ENCODE measurements at regions not wholly inside any gene's neighbourhood (a gene's known extent, or its start where the extent isn't known, plus 50 kb on each side); places are given as distances from the start of the nearest gene placed in this dataset.

GRCh38 chr18:77862066-77862757 is 612.6 kb downstream of the GALR1 start:
- no peak for DNase-seq

- no peak for DNase-seq
Measured at GRCh38 chr18:77865853-77866252, 616.2 kb downstream of the GALR1 start.

- no peak for DNase-seq
Measured at GRCh38 chr18:77866351-77866750, 616.7 kb downstream of the GALR1 start.

GRCh38 chr18:77870199-77870598 is 620.6 kb downstream of the GALR1 start:
- no peak for DNase-seq

GRCh38 chr18:77870894-77871293 is 621.2 kb downstream of the GALR1 start:
- DNase-seq = no peak

- DNase-seq = no peak
Measured at GRCh38 chr18:77872166-77872565, 622.5 kb downstream of the GALR1 start.

- DNase-seq = no peak
Measured at GRCh38 chr18:77876319-77876865, 626.7 kb downstream of the GALR1 start.

GRCh38 chr18:77879829-77880228 is 630.2 kb downstream of the GALR1 start:
- DNase-seq = no peak

- no peak for DNase-seq
Measured at GRCh38 chr18:77884454-77884853, 634.8 kb downstream of the GALR1 start.

- no peak for DNase-seq
Measured at GRCh38 chr18:77894060-77894459, 644.4 kb downstream of the GALR1 start.

- no peak for DNase-seq
Measured at GRCh38 chr18:77895250-77895649, 645.6 kb downstream of the GALR1 start.

- DNase-seq = no peak
Measured at GRCh38 chr18:77896586-77897252, 647.1 kb downstream of the GALR1 start.

- DNase-seq = no peak
Measured at GRCh38 chr18:77897606-77898005, 648.0 kb downstream of the GALR1 start.

GRCh38 chr18:77899972-77900754 is 650.5 kb downstream of the GALR1 start:
- peak; percentile 36 for DNase-seq

- DNase-seq = no peak
Measured at GRCh38 chr18:77905011-77905410, 655.4 kb downstream of the GALR1 start.

GRCh38 chr18:77905449-77906055 is 655.9 kb downstream of the GALR1 start:
- DNase-seq = no peak

- DNase-seq = no peak
Measured at GRCh38 chr18:77906103-77906892, 656.6 kb downstream of the GALR1 start.

GRCh38 chr18:77910347-77910746 is 660.7 kb downstream of the GALR1 start:
- DNase-seq = no peak

GRCh38 chr18:77911971-77912605 is 662.4 kb downstream of the GALR1 start:
- DNase-seq = no peak

- DNase-seq = no peak
Measured at GRCh38 chr18:77918730-77919129, 669.1 kb downstream of the GALR1 start.

GRCh38 chr18:77919923-77920322 is 670.3 kb downstream of the GALR1 start:
- DNase-seq = no peak

GRCh38 chr18:77935342-77935741 is 685.7 kb downstream of the GALR1 start:
- no peak for DNase-seq

All from fibroblast of skin of right biceps (primary cell).